LNCAP (cell line): ENCODE measurements at regions not wholly inside any gene's neighbourhood (a gene's known extent, or its start where the extent isn't known, plus 50 kb on each side); places are given as distances from the start of the nearest gene placed in this dataset.
A peak's percentile ranks its signal among the peaks of the same experiment; 100 is the strongest.

Experiments
- TF ChIP-seq, protein P1 (sequence below): fragments of 450-650 bp; IDR thresholded peaks from 2 replicates; pipeline ENCODE4 v1.5.1; 2017; ENCODE audit warnings: mild to moderate bottlenecking

- TF ChIP-seq, protein P1, sequence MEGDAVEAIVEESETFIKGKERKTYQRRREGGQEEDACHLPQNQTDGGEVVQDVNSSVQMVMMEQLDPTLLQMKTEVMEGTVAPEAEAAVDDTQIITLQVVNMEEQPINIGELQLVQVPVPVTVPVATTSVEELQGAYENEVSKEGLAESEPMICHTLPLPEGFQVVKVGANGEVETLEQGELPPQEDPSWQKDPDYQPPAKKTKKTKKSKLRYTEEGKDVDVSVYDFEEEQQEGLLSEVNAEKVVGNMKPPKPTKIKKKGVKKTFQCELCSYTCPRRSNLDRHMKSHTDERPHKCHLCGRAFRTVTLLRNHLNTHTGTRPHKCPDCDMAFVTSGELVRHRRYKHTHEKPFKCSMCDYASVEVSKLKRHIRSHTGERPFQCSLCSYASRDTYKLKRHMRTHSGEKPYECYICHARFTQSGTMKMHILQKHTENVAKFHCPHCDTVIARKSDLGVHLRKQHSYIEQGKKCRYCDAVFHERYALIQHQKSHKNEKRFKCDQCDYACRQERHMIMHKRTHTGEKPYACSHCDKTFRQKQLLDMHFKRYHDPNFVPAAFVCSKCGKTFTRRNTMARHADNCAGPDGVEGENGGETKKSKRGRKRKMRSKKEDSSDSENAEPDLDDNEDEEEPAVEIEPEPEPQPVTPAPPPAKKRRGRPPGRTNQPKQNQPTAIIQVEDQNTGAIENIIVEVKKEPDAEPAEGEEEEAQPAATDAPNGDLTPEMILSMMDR = no peak
Measured at GRCh38 chr6:115514656-115515055, 546.0 kb downstream of the FRK start.

GRCh38 chr6:115512923-115513322 lies 547.8 kb downstream of the FRK start:
- TF ChIP-seq, protein P1 = no peak

GRCh38 chr6:115511771-115512170 lies 548.9 kb downstream of the FRK start:
- TF ChIP-seq, protein P1 = no peak

- TF ChIP-seq, protein P1 = no peak
Measured at GRCh38 chr6:115495184-115495583, 565.5 kb downstream of the FRK start.

GRCh38 chr6:115487331-115487730 lies 573.4 kb downstream of the FRK start:
- TF ChIP-seq, protein P1 = no peak

DNA sequence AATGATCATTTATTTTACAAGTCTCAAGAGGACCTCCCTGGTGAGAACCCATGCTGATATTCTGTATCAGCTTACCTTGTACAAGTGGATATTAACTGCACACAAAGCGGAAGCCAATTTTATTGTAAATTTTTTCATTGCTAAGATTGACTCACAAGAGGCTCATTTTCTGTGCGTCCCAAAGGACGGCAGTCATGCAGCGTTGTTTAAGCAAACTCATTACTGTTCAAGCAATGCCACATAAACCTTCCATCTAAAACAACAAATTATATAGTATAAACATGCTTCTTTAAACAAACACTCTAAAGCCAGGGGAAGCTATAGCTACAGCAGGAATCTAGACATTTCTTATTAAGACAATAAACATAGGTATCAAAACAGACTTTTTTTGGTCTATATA lies 575.3 kb downstream of the FRK start:
- TF ChIP-seq, protein P1 = peak; percentile 23; the same call in 1 of the 2 replicates

GRCh38 chr6:115474443-115475041 lies 586.1 kb downstream of the FRK start:
- TF ChIP-seq, protein P1 = no peak
